GM18951 (cell line): ENCODE measurements at regions not wholly inside any gene's neighbourhood (a gene's known extent, or its start where the extent isn't known, plus 50 kb on each side); places are given as distances from the start of the nearest gene placed in this dataset.

Experiments
- POLR2A ChIP-seq: IDR thresholded peaks from 4 replicates; pipeline ENCODE4 v1.6.1; 2011; ENCODE audit warnings: mild to moderate bottlenecking; ENCODE audit not compliant: insufficient read length, insufficient read depth; ENCODE audit errors: extremely low read depth
- in situ Hi-C: fragments of 300-500 bp; cut with MboI; formaldehyde crosslinking; loops from one replicate; pipeline ENCODE4 v1.12.0; 2022; ENCODE audit warnings: low sequenced_read_pairs, mixed read lengths, inconsistent platforms; ENCODE audit not compliant: unreplicated experiment

DNA sequence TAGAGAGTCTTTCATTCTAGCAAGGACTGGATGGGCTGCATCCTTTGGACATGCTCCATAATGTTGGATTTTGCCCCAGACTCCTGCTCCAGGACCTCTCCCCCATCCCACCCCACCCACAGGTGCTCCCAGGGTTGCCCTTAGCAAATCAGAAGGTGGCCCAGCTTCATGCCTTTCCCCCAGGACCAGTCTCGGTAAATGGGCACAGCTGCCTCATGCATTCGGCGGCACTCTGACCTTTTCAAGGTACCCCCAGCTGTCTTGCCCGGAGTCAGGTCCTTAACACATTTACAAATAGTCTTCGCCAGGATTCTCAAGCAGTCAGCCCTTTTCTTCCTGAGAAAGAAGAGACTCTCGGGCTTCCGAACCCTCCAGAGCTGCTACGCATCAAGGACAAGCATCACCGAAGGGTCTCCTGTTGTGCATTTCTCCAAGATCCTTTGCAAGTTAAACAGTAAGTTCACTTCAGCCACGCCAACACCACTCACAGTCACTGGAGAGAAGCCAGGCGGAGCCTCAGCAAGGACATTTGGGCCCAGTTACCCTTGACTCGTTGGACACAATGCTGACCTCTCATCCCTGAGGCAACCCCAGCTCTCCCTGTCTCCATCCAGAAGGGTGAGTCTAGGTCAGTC, 287.8 kb downstream of the FAM43A start:
- no peak for TF ChIP-seq POLR2A
- in situ Hi-C loops, result no loop called here

DNA sequence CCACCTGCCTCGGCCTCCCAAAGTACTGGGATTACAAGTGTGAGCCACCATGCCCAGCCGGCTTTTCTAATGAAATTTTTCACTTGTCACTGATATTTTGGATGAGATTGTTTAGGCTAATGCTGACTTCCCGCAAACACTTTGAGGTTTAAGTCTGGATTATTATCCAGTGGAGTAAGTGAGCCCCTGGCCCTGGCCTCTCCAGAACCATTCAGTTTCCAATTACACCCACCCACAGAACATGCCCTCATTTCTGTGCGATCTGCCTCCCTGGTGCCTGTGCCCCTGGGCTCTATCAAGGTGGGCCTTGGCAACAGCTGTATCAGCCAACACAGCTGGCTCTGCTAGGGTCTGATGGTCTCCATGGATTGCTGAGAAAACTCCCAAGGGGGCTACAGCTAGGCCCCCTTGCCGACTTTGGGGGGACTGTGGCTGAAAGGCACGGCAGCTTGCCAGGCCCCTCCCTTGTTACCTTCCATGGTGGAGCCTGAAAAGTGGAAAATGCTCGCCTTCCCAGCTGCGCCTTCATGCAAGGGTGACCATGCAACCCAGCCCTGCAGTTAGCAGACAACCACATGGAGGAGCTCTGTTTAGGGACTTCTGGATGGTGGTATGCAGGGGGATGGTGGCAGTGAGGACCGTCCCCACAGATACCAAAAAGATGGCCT, 288.9 kb downstream of the FAM43A start:
- in situ Hi-C loops, result no loop called here
- TF ChIP-seq POLR2A, result no peak

- no peak for TF ChIP-seq POLR2A
- in situ Hi-C loops, result no loop called here
Measured at GRCh38 chr3:194976049-194976451, 290.4 kb downstream of the FAM43A start.

- in situ Hi-C loops, result no loop called here
- TF ChIP-seq POLR2A, result no peak
Measured at GRCh38 chr3:194976874-194977273, 291.2 kb downstream of the FAM43A start.

DNA sequence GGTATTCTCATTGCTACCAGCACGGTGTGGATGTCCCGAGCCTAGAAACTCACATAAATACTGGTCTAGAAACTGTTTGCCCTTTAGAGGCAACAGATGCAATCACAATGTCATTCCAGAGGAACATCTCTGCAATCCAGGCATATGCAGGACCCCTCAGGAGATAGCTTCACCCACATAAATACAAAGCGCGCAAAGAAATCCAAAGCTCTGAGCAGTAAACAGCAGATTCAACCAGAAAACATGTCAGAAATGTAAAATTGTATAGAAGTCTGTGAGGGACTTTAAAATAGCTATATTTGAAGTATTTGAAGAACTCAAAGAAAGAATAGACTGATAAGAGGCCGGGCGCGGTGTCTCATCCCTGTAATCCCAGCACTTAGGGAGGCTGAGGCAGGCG, 291.7 kb downstream of the FAM43A start:
- in situ Hi-C loops, result no loop called here
- no peak for TF ChIP-seq POLR2A

- TF ChIP-seq POLR2A, result no peak
- in situ Hi-C loops, result no loop called here
Measured at GRCh38 chr3:194979173-194979572, 291.8 kb downstream of the XXYLT1 start.

DNA sequence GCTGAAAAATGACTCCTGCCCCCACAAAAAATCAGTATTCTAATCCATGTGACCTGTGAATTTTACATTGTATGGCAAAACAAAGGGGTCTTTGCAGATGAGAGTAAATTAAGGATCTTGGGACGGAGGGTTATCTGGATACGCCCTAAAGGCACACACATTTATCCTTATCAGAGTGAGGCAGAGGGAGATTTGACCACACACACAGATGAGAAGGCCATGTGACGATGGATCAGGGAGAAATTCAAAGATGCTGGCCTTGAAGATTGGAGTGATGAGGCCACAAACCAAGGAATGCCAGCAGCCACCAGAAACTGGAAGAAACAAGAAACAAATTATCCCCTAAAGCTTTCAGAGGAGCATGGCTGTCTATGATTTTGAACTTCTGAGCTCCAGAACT, 288.5 kb downstream of the XXYLT1 start:
- in situ Hi-C loops, result no loop called here
- TF ChIP-seq POLR2A, result no peak

DNA sequence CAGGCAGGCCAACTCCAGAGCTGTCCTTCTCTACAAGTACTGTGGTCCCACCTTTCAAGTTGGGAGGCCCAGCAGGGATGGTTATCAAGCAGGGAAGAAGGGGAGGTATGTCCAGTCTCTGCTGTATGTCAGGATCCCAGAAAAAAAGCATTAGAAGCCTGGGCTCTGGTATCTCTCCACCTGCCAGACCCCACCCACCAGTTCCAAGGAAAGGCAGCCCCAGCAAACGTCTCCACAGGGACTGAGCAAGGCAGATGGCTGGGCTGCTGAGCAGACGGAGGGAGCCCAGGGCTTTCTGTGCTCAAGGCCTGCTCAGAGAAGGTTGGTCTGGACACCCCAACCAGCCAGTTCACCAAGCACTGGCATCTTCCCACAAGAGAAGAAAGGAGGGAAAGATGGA, 287.8 kb downstream of the XXYLT1 start:
- in situ Hi-C loops, result no loop called here

DNA sequence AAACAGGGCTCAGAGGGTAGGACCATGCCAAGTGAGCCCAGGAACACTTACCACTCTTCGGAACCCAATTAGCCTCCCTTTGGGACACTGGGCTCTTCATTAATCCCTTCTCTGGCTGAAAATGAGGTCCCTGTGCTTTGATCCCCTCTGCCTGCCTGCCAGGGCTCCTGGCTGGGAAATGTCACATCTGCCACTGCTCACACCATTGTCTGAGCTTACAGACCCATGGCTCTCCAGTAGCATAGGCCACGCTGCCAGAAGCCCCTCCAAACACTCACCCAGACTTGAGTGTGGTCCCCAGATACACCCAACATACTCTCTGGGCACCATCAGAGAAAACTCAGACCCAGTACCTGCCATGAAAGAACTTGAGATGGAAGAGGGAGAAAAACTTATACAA, 287.3 kb downstream of the XXYLT1 start:
- TF ChIP-seq POLR2A, result no peak
- in situ Hi-C loops, result no loop called here

More for the DNA sequence above, 287.8 kb downstream of the XXYLT1 start:
- no peak for TF ChIP-seq POLR2A

GRCh38 chr3:194984066-194984465, 286.9 kb downstream of the XXYLT1 start:
- TF ChIP-seq POLR2A, result no peak
- in situ Hi-C loops, result no loop called here

DNA sequence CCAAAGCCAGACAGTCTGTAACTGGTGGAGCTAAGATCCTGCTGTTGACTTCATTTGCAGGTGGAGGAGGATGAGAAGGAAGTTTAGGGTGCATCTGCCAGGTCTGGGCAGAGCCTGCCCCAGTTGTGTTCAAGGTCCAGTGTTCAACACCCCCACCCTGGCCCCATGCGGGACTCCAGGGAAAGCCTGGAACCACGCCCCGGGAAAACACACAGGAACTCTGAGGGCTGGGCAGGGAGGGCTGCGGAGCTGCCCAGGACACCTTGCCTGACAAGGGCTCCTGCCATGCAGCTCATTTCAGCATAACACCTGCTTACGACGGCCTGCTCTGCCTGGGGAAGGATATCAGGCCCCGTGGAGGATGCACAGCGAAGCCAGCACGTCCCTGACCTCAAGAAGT, 286.3 kb downstream of the XXYLT1 start:
- in situ Hi-C loops, result no loop called here
- TF ChIP-seq POLR2A, result no peak

DNA sequence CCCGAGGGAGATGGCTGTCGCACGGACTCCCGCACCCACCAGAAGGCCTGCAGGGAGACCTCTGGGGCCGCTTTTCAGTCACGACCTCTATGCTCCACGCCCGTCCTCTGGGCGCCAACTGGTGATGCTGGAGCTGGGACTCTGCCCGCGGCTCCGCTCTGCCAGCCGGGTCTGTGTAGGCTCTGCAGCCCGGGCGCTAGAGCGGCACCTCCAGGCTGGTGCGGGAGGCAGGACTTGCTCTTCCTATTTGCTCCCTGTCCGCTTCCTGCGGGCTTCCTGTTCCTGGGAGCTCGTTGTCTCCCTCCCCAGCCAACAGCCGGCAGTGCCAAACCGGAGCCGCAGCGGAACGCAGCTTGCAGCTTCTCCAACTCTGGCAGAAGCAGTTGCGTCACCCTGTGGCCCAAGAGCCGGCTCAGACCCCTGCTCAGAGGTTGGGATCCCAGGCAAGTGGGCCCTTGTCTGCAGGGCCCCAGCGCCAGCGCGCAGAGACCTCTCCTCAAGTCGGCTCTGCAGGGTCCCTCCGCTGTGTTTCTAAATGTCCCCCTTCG, 285.9 kb downstream of the XXYLT1 start:
- in situ Hi-C loops, result no loop called here
- TF ChIP-seq POLR2A, result no peak

DNA sequence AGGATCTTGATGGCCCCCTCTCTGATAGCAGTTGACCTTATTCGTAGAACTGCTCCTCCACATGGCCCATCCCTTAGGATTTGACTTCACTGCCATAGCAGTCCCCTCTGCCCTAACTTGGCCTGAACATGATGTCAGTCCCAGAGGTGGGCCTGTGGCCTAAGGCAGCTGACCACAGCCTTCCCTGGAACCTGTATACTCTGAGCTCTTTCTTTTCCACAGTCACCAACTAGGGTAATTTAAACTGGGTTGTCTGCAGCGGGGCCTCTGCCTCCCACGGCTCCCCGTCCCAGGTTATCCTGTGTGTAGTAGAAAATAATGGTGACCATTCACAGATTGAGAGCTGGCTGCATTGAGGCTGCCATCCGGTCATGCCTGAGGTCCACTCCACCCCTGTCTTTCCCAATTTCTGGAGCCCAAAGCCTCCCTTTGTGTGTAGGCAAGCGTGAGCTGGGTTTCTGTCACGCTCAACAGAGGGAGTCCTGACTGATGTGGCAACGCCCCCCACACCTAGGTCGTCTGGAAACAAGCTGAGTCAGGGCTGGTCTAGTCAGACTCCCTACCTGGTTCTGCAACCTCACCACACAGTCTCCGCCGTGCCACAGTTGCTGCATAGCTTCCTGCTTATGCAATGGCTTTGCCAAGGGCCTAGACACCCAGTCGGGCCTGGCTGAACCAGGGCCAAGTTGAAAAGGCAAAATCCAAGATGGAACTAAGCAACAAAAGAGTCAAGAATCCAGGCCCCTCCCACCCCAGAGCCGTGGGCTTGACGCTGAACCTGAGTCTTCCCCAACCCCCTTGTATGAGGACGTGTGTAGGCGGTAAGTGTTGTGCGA, 284.5 kb downstream of the XXYLT1 start:
- in situ Hi-C loops, result no loop called here
- no peak for TF ChIP-seq POLR2A

DNA sequence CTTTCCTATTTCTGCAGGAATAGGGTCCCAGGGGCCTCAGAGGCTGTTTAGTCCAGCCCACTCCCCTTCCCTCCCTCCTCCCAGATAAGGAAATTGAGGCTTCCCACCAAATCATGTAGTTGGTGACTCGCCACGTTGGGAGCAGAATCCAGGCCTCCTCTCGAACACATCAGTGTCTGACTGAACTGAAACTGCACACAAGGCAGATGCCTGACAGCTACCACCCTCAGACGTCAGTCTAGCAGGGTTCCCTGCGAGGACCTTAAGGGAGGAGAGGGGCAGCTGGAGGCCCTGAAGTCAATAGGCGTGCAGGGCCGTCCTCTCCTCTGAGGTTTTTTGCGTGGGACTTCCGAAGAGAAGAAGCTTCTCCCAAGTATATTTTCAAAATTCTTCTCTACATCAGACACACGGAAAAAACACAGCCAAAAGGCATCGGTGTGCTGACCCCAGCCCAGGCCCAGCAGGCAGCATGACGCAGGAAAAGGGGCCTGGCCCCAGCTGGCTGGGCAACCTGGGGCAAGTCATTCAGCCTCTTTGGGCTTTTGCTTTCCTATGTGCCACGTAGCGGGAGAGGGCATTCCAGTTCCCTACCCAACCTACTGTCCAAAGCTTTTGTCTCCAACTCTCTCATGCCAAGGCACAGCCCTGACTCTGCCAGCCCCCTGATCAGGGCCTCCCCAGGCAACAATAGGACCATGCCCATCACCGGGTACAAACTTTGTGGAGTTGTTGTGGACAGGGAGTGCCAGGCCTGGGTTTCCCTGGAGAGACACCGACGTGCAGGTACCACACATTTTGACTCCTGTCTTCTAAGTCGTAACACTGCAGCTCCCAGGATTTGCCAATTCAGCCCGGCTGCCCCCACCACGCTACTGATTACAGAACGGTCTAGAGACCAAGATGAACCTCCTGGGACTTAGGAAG, 283.1 kb downstream of the XXYLT1 start:
- in situ Hi-C loops, result no loop called here
- TF ChIP-seq POLR2A, result no peak
